ENCODE measurements at regions not wholly inside any gene's neighbourhood (a gene's known extent, or its start where the extent isn't known, plus 50 kb on each side); places are given as distances from the start of the nearest gene placed in this dataset.

DNA sequence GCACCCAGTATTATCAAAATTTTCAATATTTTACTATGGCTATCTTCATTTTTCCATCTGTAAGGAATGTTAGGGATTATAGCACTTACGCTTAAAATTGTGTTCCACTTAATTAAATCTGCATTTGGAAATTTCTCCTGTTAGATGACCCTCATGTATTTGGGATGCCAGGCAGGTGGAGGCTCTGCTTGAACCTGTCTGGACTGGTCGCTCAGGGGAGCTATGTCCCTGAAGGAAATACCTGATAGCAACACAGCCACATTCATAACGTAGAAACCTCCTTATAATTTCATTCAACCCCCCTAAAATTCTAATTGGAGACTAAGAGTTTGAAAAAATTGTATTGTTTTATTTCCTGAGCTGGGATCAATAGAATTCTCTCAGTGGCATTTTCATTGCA lies 636.0 kb upstream of the MMS22L start:
- Histone ChIP-seq H2BK15ac (ENCODE audit: low read length) (no peak overlapping the region), H3K4ac (replicated peaks; ENCODE audit: insufficient read length, low read depth, low read length) (no peak overlapping the region), H3K14ac (ENCODE audit: insufficient read length) (no peak overlapping the region), H3K18ac (ENCODE audit: extremely low read depth, low read length) (no peak overlapping the region), H2AK5ac (ENCODE audit: low read depth, low read length) (no peak overlapping the region), H2BK5ac (ENCODE audit: low read depth, low read length) (no peak overlapping the region), H3K4me2 (ENCODE audit: insufficient read depth in 1 of 2, low read depth in 2 of 2, low read length in 2 of 2) (no peak overlapping the region), H3K79me2 (ENCODE audit: control insufficient read depth in 1 of 2, insufficient read depth in 2 of 2, low read length in 2 of 2) (no peaks in the 10 kb centered on the region), H4K20me1 (replicated peaks in 1 of 2; ENCODE audit: control insufficient read depth in 1 of 2, insufficient read depth in 2 of 2, low read length in 2 of 2) (no peaks in the 10 kb centered on the region), H2BK120ac (replicated peaks; ENCODE audit: low read depth, low read length) (no peak overlapping the region), H3K9ac (replicated peaks in 1 of 4; ENCODE audit: extremely low read depth in 1 of 4, low read depth in 3 of 4, low read length in 3 of 4) (no peak overlapping the region), H4K5ac (ENCODE audit: insufficient read length, low read depth, low read length) (no peak overlapping the region), H3K4me1 (replicated peaks in 1 of 4; ENCODE audit: control insufficient read depth in 3 of 4, insufficient read depth in 4 of 4, low read length in 3 of 4) (peaks cover 0 to 14% (median 4%) of the 10 kb centered on the region in 4 experiments; a peak in 5 of 7 replicates), H3K23me2 (ENCODE audit: low read depth, low read length) (no peaks in the 10 kb centered on the region), H3K23ac (ENCODE audit: insufficient read length) (no peak overlapping the region), H3K56ac (replicated peaks; ENCODE audit: insufficient read length, low read depth, low read length) (no peak overlapping the region), H3K27ac (ENCODE audit: low read depth, low read length) (no peak overlapping the region), H2BK12ac (ENCODE audit: low read depth, low read length) (no peak overlapping the region), H2BK20ac (ENCODE audit: low read length) (no peak overlapping the region), H2AFZ (ENCODE audit: low read length) (no peak overlapping the region), H3K79me1 (ENCODE audit: low read depth, low read length) (no peaks in the 10 kb centered on the region), H4K91ac (replicated peaks; ENCODE audit: insufficient read length, low read length) (no peak overlapping the region), H3K36me3 (ENCODE audit: control insufficient read depth in 2 of 4, insufficient read depth in 4 of 4, low read length in 3 of 4) (no peaks in the 10 kb centered on the region), H3K27me3 (replicated peaks in 1 of 4; ENCODE audit: control insufficient read depth in 3 of 4, extremely low read depth in 1 of 4, insufficient read depth in 3 of 4, low read length in 3 of 4) (no peaks in the 10 kb centered on the region), H3K4me3 (ENCODE audit: extremely low read depth in 1 of 4, insufficient read depth in 2 of 4, low read depth in 3 of 4, low read length in 4 of 4) (no peak overlapping the region), H4K8ac (ENCODE audit: extremely low read depth, insufficient read depth, low read length) (no peak overlapping the region), H3K9me3 (ENCODE audit: insufficient read depth in 2 of 2, low read depth in 1 of 2, low read length in 1 of 2) (no peaks in the 10 kb centered on the region)
- 84% methylated on average over 3 of the region's 3 CpGs; no CpG with 5 or more reads in 1 of the 2 experiments for WGBS, 2 experiments (ENCODE audit: extremely low coverage in 1 of 2, insufficient coverage in 1 of 2, insufficient read length in 1 of 2, insufficient replicate concordance in 2 of 2, low coverage in 1 of 2, low lambda C conversion rate in 2 of 2, missing lambda C conversion rate in 1 of 2)
- peak; percentile 13 for FAIRE-seq
- TF ChIP-seq SAP30 (IDR thresholded peaks at IDR 0.05; ENCODE audit: insufficient read depth, insufficient replicate concordance, low read length): no peak
- no peak for TF ChIP-seq NANOG (IDR thresholded peaks at IDR 0.05; ENCODE audit: insufficient read depth, low read depth, low read length, poor library complexity, severe bottlenecking)
- no peak for TF ChIP-seq POLR2A (IDR thresholded peaks at IDR 0.05; ENCODE audit: control extremely low read depth in 1 of 2, low read depth in 2 of 2, low read length in 2 of 2)
- TF ChIP-seq SP4 (IDR thresholded peaks at IDR 0.05; ENCODE audit: low read length): no peak
- ChIA-PET POLR2A (ENCODE audit: partially characterized antibody) (no interaction called here), CTCF (ENCODE audit: partially characterized antibody) (interaction anchor here (0.7 to 2.4 kb wide), 3 partner anchors 9 to 213 kb away, joined by 3 to 8 read pairs (median 7); no protein-coding TSS in a partner anchor)
- DNase-seq (ENCODE audit: low read depth in 1 of 2, low spot score in 2 of 2): no peak
